Subcutaneous abdominal adipose tissue (tissue), 5 donors: ENCODE measurements at regions not wholly inside any gene's neighbourhood (a gene's known extent, or its start where the extent isn't known, plus 50 kb on each side); places are given as distances from the start of the nearest gene placed in this dataset.

Experiments used
- H3K27ac ChIP-seq: one replicate; pipeline ENCODE4 v1.7.0; 2013; ENCODE audit warnings: low read depth, mild to moderate bottlenecking, inconsistent platforms, low read length, moderate library complexity
- H3K27me3 ChIP-seq, 5 donors: one replicate each; pipeline ENCODE4 v1.7.0; 2013; ENCODE audit warnings: low read length in 5 of 5, inconsistent platforms in 1 of 5; ENCODE audit not compliant: control insufficient read depth in 5 of 5, insufficient read depth in 4 of 5
- H3K36me3 ChIP-seq, 5 donors: one replicate each; pipeline ENCODE4 v1.7.0; 2013; ENCODE audit warnings: low read length in 5 of 5; ENCODE audit not compliant: control insufficient read depth in 5 of 5, insufficient read depth in 5 of 5
- H3K4me1 ChIP-seq, 5 donors: one replicate each; pipeline ENCODE4 v1.7.0; 2013; ENCODE audit warnings: low read length in 5 of 5, mild to moderate bottlenecking in 3 of 5, moderate library complexity in 1 of 5; ENCODE audit not compliant: control insufficient read depth in 5 of 5, insufficient read depth in 5 of 5
- H3K4me3 ChIP-seq, 5 donors: one replicate each; pipeline ENCODE4 v1.7.0; 2013; ENCODE audit warnings: low read length in 5 of 5, low read depth in 1 of 5
- H3K9ac ChIP-seq, 5 donors: one replicate each; pipeline ENCODE4 v1.7.0; 2013; ENCODE audit warnings: low read length in 5 of 5, mild to moderate bottlenecking in 4 of 5, moderate library complexity in 3 of 5
- H3K9me3 ChIP-seq, 5 donors: one replicate each; pipeline ENCODE4 v1.7.0; 2013; ENCODE audit warnings: low read length in 5 of 5; ENCODE audit not compliant: control insufficient read depth in 5 of 5
- donor health status: healthy.
- donor health status: healthy.
- donor health status: healthy.
- donor health status: healthy.
- donor health status: healthy.

- H3K36me3 ChIP-seq = no peaks in the 10 kb centered on the region
- no peak overlapping the region for H3K27ac ChIP-seq
- no peaks in the 10 kb centered on the region for H3K9me3 ChIP-seq
- H3K4me3 ChIP-seq = no peak overlapping the region
- H3K9ac ChIP-seq = no peak overlapping the region
- H3K27me3 ChIP-seq = no peaks in the 10 kb centered on the region
- H3K4me1 ChIP-seq = no peaks in the 10 kb centered on the region
These were observed 631.2 kb upstream of the MAN1A1 start for GRCh38 chr6:119980802-119981201.

GRCh38 chr6:119979862-119980261 lies 630.3 kb upstream of the MAN1A1 start:
- no peaks in the 10 kb centered on the region for H3K4me1 ChIP-seq
- H3K27ac ChIP-seq = no peak overlapping the region
- H3K9me3 ChIP-seq = no peaks in the 10 kb centered on the region
- H3K36me3 ChIP-seq = no peaks in the 10 kb centered on the region
- H3K9ac ChIP-seq = no peak overlapping the region
- no peak overlapping the region for H3K4me3 ChIP-seq
- H3K27me3 ChIP-seq = no peaks in the 10 kb centered on the region

- no peaks in the 10 kb centered on the region for H3K9me3 ChIP-seq
- no peaks in the 10 kb centered on the region for H3K4me1 ChIP-seq
- H3K36me3 ChIP-seq = no peaks in the 10 kb centered on the region
- H3K27me3 ChIP-seq = no peaks in the 10 kb centered on the region
- no peak overlapping the region for H3K9ac ChIP-seq
- no peak overlapping the region for H3K27ac ChIP-seq
- no peak overlapping the region for H3K4me3 ChIP-seq
These were observed 628.8 kb upstream of the MAN1A1 start for GRCh38 chr6:119978274-119978889.

- H3K9me3 ChIP-seq = no peaks in the 10 kb centered on the region
- no peaks in the 10 kb centered on the region for H3K4me1 ChIP-seq
- no peak overlapping the region for H3K27ac ChIP-seq
- no peak overlapping the region for H3K4me3 ChIP-seq
- no peaks in the 10 kb centered on the region for H3K36me3 ChIP-seq
- H3K27me3 ChIP-seq = no peaks in the 10 kb centered on the region
- no peak overlapping the region for H3K9ac ChIP-seq
These were observed 625.0 kb upstream of the MAN1A1 start for GRCh38 chr6:119974430-119975159.

- Histone ChIP-seq H3K27ac (no peak overlapping the region), H3K9me3 (no peaks in the 10 kb centered on the region), H3K9ac (no peak overlapping the region), H3K4me1 (no peaks in the 10 kb centered on the region), H3K4me3 (no peak overlapping the region), H3K27me3 (no peaks in the 10 kb centered on the region), H3K36me3 (no peaks in the 10 kb centered on the region)
These were observed 616.9 kb upstream of the MAN1A1 start for GRCh38 chr6:119966484-119966883.

- peaks cover 0 to under 1% (median 0%) of the 10 kb centered on the region in 5 donors for H3K4me1 ChIP-seq
- H3K27ac ChIP-seq = no peak overlapping the region
- H3K36me3 ChIP-seq = no peaks in the 10 kb centered on the region
- H3K27me3 ChIP-seq = no peaks in the 10 kb centered on the region
- no peak overlapping the region for H3K4me3 ChIP-seq
- no peak overlapping the region for H3K9ac ChIP-seq
- no peaks in the 10 kb centered on the region for H3K9me3 ChIP-seq
These were observed 616.3 kb upstream of the MAN1A1 start for GRCh38 chr6:119965900-119966299.

GRCh38 chr6:119965008-119965407 lies 615.4 kb upstream of the MAN1A1 start:
- Histone ChIP-seq H3K4me1 (peaks cover 0 to 9% (median 0%) of the 10 kb centered on the region in 5 donors), H3K27me3 (no peaks in the 10 kb centered on the region), H3K27ac (no peak overlapping the region), H3K36me3 (no peaks in the 10 kb centered on the region), H3K9me3 (no peaks in the 10 kb centered on the region), H3K4me3 (no peak overlapping the region), H3K9ac (no peak overlapping the region)

GRCh38 chr6:119962505-119962904 lies 612.9 kb upstream of the MAN1A1 start:
- H3K9ac ChIP-seq = no peak overlapping the region
- H3K36me3 ChIP-seq = no peaks in the 10 kb centered on the region
- H3K27me3 ChIP-seq = no peaks in the 10 kb centered on the region

GRCh38 chr6:119961450-119961849 lies 611.9 kb upstream of the MAN1A1 start:
- Histone ChIP-seq H3K4me3 (no peak overlapping the region), H3K27ac (no peak overlapping the region), H3K9me3 (no peaks in the 10 kb centered on the region), H3K9ac (no peak overlapping the region), H3K36me3 (no peaks in the 10 kb centered on the region), H3K27me3 (no peaks in the 10 kb centered on the region), H3K4me1 (peaks cover 0 to 12% (median 0%) of the 10 kb centered on the region in 5 donors)

More at GRCh38 chr6:119962505-119962904, 612.9 kb upstream of the MAN1A1 start:
- no peak overlapping the region for H3K4me3 ChIP-seq
- no peaks in the 10 kb centered on the region for H3K9me3 ChIP-seq
- H3K27ac ChIP-seq = no peak overlapping the region
- H3K4me1 ChIP-seq = peaks cover 0 to 12% (median 0%) of the 10 kb centered on the region in 5 donors

- Histone ChIP-seq H3K9me3 (no peaks in the 10 kb centered on the region), H3K27me3 (no peaks in the 10 kb centered on the region), H3K4me1 (peaks cover 0 to 12% (median 0%) of the 10 kb centered on the region in 5 donors), H3K4me3 (no peak overlapping the region), H3K36me3 (no peaks in the 10 kb centered on the region), H3K9ac (no peak overlapping the region), H3K27ac (no peak overlapping the region)
These were observed 610.9 kb upstream of the MAN1A1 start for GRCh38 chr6:119960456-119960855.
